Right lobe of liver (tissue), 6 donors: ENCODE measurements at regions not wholly inside any gene's neighbourhood (a gene's known extent, or its start where the extent isn't known, plus 50 kb on each side); places are given as distances from the start of the nearest gene placed in this dataset.
"Not testable (repeated sequence)": the region's sequence is repeated elsewhere in the genome, so short reads cannot be mapped to it uniquely, and the experiment has no call there.

ENCODE experiments used
- ATAC-seq, 4 donors: fragments of 200-7000 bp; cut with Tn5 transposase; one replicate each; pipeline ENCODE4 v1.9.1; 2020; ENCODE audit warnings: mild to moderate bottlenecking in 4 of 4, moderate library complexity in 4 of 4
- DNase-seq, 3 donors: peaks; one replicate each; pipeline ENCODE4 v3.0.0-alpha.2; 2020
- H3K27ac ChIP-seq, 3 donors: fragments of 200-600 bp; one replicate each; pipeline ENCODE4 v1.8.0; 2022
- H3K27me3 ChIP-seq, 2 donors: fragments of 200-600 bp; one replicate each; pipeline ENCODE4 v1.8.0; 2022
- H3K36me3 ChIP-seq, 4 donors: fragments of 200-600 bp; sonication (generic) in 1 of 4; one replicate each; pipeline versions ENCODE4 v1.5.1 to v1.8.0; 2017 to 2022; ENCODE audit warnings: control low read depth in 1 of 4
- H3K4me1 ChIP-seq, 4 donors: fragments of 200-600 bp; sonication (generic) in 1 of 4; one replicate each; pipeline versions ENCODE4 v1.5.1 to v1.8.0; 2017 to 2022; ENCODE audit warnings: control low read depth in 1 of 4
- H3K4me3 ChIP-seq, 3 donors: fragments of 200-600 bp; one replicate each; pipeline ENCODE4 v1.8.0; 2022
- H3K9me3 ChIP-seq, 4 donors: fragments of 200-600 bp; sonication (generic) in 1 of 4; one replicate each; pipeline versions ENCODE4 v1.5.1 to v1.8.0; 2017 to 2022; ENCODE audit warnings: control low read depth in 1 of 4
- POLR2A ChIP-seq: fragments of 450-650 bp; IDR thresholded peaks from one replicate; pipeline ENCODE4 v1.6.1; 2017; ENCODE audit warnings: antibody characterized with exemption, mild to moderate bottlenecking
- WGBS: methylation state at CpG from one replicate; pipeline ENCODE4 v1.1.6; 2018; ENCODE audit warnings: low coverage, low lambda C conversion rate; ENCODE audit not compliant: insufficient coverage; ENCODE audit errors: missing lambda C conversion rate; 5-methylcytosine and 5-hydroxymethylcytosine counted together
- intact Hi-C, 2 donors: fragments of 100-400 bp; cut with DNase I; formaldehyde crosslinking; loops; one replicate each; pipeline versions ENCODE4 v1.11.2 to v1.14.1; 2022
- TF ChIP-seq, protein P1 (sequence below), 4 donors: fragments of 200-600 bp in 3 of 4; fragments of 450-650 bp in 1 of 4; IDR thresholded peaks; one replicate each; pipeline versions ENCODE4 v1.5.1 to v1.8.0; 2016 to 2022; ENCODE audit warnings: antibody characterized with exemption in 4 of 4, mild to moderate bottlenecking in 2 of 4
- donor health status: DM: no; HTN: yes; CAD: no.
- donor health status: DM: no; HTN: no; CAD: no.
- donor health status: DM: no; HTN: no; CAD: no.
- donor health status: DM: no; HTN: yes; CAD: no.
- donor health status: DM: no; HTN: yes; CAD: no.

DNA sequence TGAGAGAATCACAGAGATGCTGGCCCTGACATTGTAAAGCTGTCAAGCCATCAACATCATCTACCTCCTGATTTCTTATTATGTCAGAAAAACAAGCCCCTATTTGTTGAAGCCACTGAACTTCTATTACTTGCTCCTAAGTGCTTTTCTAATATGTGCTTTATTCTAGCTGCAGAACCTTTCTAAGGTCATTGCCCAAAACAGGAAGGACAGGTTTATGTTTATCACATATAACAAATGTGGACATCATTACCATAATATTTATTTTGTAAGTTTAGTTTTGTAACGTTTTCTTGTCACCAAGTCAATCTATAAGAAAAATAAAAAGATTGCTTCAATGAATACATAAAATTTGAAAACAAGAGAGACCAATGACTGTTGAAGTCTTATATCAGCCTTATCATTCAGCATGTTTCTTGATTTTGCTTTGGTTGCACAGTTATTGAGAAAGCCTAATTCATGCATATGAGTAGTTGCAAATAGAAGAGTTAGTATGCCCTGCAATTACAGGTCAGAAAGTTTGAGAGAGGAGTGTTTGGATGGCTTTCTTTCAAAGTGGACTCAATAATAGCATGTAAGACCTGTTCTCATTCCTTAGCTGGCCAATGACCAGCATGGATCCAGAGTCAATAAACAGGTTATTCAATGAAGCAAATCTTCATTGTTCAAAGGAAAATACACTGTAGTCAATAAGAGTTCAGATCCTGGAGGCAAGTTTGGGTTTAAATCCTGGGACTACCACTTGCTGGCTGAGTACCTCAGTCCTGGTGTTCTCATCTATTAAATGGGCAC is 84.1 kb downstream of the MAB21L3 start:
- WGBS: 14% methylated on average over 1 of the region's 1 CpG
- H3K4me1 ChIP-seq: no peaks in the 10 kb centered on the region
- intact Hi-C loops: no loop called here
- ATAC-seq (no peak), DNase-seq (no peak)
- TF ChIP-seq, protein P1, sequence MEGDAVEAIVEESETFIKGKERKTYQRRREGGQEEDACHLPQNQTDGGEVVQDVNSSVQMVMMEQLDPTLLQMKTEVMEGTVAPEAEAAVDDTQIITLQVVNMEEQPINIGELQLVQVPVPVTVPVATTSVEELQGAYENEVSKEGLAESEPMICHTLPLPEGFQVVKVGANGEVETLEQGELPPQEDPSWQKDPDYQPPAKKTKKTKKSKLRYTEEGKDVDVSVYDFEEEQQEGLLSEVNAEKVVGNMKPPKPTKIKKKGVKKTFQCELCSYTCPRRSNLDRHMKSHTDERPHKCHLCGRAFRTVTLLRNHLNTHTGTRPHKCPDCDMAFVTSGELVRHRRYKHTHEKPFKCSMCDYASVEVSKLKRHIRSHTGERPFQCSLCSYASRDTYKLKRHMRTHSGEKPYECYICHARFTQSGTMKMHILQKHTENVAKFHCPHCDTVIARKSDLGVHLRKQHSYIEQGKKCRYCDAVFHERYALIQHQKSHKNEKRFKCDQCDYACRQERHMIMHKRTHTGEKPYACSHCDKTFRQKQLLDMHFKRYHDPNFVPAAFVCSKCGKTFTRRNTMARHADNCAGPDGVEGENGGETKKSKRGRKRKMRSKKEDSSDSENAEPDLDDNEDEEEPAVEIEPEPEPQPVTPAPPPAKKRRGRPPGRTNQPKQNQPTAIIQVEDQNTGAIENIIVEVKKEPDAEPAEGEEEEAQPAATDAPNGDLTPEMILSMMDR (IDR thresholded peaks at IDR 0.05): no peak
- TF ChIP-seq POLR2A: no peak
- no peaks in the 10 kb centered on the region for H3K27me3 ChIP-seq
- H3K9me3 ChIP-seq: no peaks in the 10 kb centered on the region
- no peaks in the 10 kb centered on the region for H3K36me3 ChIP-seq
- H3K27ac ChIP-seq: no peak overlapping the region
- no peak overlapping the region for H3K4me3 ChIP-seq

DNA sequence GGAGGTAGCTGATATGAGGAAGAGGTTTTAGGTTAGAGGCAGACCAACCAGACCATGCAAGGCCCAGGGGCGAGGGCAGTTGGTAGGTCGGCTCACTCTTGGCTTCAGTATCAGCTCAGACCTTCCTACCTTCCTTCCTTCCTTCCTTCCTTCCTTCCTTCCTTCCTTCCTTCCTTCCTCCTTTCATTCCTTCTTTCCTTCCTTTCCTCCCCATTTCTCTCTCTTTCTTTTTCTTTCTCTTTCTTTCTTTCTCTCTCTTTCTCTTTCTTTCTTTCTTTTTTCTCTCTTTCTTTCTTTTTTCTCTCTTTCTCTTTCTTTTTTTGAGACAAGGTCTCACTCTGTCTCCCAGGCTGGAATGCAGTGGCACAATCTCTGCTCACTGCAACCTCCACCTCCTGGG is 89.1 kb downstream of the MAB21L3 start:
- not testable (repeated sequence) for ATAC-seq

DNA sequence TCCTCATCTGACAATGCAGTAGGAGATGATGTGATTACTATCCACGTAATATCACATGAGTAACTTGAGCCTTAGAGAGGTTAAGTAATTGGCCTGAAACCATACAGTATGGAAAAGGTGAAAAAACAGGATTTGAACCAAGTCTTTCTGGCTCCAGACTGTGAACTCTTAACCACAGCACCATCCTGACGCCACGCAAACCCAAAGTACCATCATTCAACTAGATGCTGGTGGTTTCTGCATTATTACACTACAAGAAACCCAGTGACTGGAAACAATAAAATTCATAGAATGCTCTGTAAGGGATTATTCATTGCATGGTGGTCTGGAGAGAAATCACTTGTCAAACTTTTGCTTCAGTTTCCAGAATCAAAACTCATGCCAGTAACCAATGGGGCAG is 90.7 kb downstream of the MAB21L3 start:
- Histone ChIP-seq H3K4me3 (no peak overlapping the region), H3K36me3 (no peaks in the 10 kb centered on the region), H3K4me1 (no peaks in the 10 kb centered on the region), H3K27me3 (no peaks in the 10 kb centered on the region), H3K9me3 (no peaks in the 10 kb centered on the region), H3K27ac (no peak overlapping the region)
- no peak for DNase-seq
- no peak for TF ChIP-seq POLR2A
- TF ChIP-seq, protein P1 (IDR thresholded peaks at IDR 0.05): no peak
- no peak for ATAC-seq
- WGBS: 88% methylated on average over 3 of the region's 3 CpGs
- intact Hi-C loops: no loop called here

More for the DNA sequence above, 89.1 kb downstream of the MAB21L3 start:
- H3K9me3 ChIP-seq, intact Hi-C loops, H3K4me3 ChIP-seq, H3K4me1 ChIP-seq, H3K27me3 ChIP-seq, H3K36me3 ChIP-seq, H3K27ac ChIP-seq, DNase-seq: not testable (repeated sequence)
- WGBS: 93% methylated on average over 2 of the region's 2 CpGs

DNA sequence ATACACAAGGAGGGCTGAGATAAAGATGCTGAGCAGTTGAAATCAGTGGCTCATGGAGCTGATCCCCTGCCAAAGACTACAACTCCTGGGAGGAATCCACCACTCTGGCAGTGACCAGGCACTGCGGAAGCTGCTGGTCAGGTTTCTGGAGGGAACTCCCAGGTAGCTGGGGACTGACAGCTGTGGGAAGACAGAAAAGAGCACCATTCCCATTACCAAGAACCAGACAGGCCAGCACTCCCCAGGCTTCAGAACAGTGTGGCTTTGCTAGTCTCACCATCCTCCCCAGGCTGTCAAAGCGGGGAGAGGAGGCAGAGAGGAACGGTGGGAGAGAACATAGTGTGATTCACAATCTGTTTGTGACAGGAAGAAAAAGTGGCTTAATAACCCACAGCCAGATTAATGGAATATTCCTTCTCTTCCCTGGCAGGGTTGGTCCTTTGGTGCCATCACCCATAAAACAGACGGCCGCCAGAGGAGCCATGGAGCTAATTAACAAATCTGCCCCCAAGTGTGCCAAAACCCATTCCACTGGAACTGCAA is 92.1 kb downstream of the MAB21L3 start:
- Histone ChIP-seq H3K9me3 (no peaks in the 10 kb centered on the region), H3K36me3 (no peaks in the 10 kb centered on the region), H3K4me1 (no peaks in the 10 kb centered on the region), H3K4me3 (no peak overlapping the region), H3K27ac (no peak overlapping the region), H3K27me3 (no peaks in the 10 kb centered on the region)
- no peak for ATAC-seq
- DNase-seq: no peak
- intact Hi-C loops: no loop called here
- 43% methylated on average over 3 of the region's 5 CpGs for WGBS
- no peak for TF ChIP-seq POLR2A
- TF ChIP-seq, protein P1 (IDR thresholded peaks at IDR 0.05): no peak

DNA sequence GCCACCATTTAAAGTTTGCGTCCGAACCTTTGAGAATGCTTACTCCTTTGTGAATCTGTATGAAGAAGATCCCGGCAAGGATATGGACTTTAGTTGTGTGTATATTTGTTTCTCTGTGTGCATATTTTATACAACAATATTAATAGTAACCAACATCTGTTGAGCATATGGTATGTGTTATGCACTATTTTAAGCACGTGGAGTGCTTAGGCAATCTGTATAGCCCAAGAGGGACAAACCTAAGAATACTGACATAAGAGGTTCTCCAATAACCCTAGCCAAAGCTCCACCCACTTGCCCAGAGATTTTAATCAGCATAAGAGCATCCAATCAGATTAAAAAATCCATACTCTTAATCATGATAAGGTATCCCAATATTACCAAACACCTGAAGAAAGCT is 92.7 kb downstream of the MAB21L3 start:
- no peaks in the 10 kb centered on the region for H3K36me3 ChIP-seq
- ATAC-seq (no peak), DNase-seq (no peak)
- no peak overlapping the region for H3K4me3 ChIP-seq
- 66% methylated on average over 4 of the region's 4 CpGs for WGBS
- H3K4me1 ChIP-seq: no peaks in the 10 kb centered on the region
- H3K9me3 ChIP-seq: no peaks in the 10 kb centered on the region
- no peak overlapping the region for H3K27ac ChIP-seq
- no peaks in the 10 kb centered on the region for H3K27me3 ChIP-seq
- intact Hi-C loops: no loop called here
- TF ChIP-seq, protein P1 (IDR thresholded peaks at IDR 0.05): no peak
- no peak for TF ChIP-seq POLR2A
